H1 (cell line): ENCODE measurements at regions not wholly inside any gene's neighbourhood (a gene's known extent, or its start where the extent isn't known, plus 50 kb on each side); places are given as distances from the start of the nearest gene placed in this dataset.

ENCODE experiments used
- CHD1 ChIP-seq: IDR thresholded peaks from 2 replicates; pipeline ENCODE4 v1.6.1; 2012; ENCODE audit warnings: low read depth, low read length, improper control_type of control experiment
- GABPA ChIP-seq: IDR thresholded peaks from 2 replicates; pipeline ENCODE4 v1.6.1; 2011; ENCODE audit warnings: mild to moderate bottlenecking, low read length, moderate library complexity, borderline replicate concordance; ENCODE audit not compliant: insufficient read depth
- RNF2 ChIP-seq: fragments of 200-900, 300-1000 bp; sonication (generic); IDR thresholded peaks from 2 replicates; pipeline ENCODE4 v1.7.1; 2016; ENCODE audit warnings: borderline replicate concordance, low read depth, mild to moderate bottlenecking, antibody characterized with exemption, low read length; ENCODE audit not compliant: poor library complexity, severe bottlenecking; ENCODE audit errors: missing control alignments

- no peak for TF ChIP-seq GABPA
- TF ChIP-seq RNF2: no peak
- no peak for TF ChIP-seq CHD1
These were observed 801.1 kb downstream of the SLITRK5 start (continued) for GRCh38 chr13:88472316-88472715.
